ENCODE measurements at regions not wholly inside any gene's neighbourhood (a gene's known extent, or its start where the extent isn't known, plus 50 kb on each side); places are given as distances from the start of the nearest gene placed in this dataset.

DNA sequence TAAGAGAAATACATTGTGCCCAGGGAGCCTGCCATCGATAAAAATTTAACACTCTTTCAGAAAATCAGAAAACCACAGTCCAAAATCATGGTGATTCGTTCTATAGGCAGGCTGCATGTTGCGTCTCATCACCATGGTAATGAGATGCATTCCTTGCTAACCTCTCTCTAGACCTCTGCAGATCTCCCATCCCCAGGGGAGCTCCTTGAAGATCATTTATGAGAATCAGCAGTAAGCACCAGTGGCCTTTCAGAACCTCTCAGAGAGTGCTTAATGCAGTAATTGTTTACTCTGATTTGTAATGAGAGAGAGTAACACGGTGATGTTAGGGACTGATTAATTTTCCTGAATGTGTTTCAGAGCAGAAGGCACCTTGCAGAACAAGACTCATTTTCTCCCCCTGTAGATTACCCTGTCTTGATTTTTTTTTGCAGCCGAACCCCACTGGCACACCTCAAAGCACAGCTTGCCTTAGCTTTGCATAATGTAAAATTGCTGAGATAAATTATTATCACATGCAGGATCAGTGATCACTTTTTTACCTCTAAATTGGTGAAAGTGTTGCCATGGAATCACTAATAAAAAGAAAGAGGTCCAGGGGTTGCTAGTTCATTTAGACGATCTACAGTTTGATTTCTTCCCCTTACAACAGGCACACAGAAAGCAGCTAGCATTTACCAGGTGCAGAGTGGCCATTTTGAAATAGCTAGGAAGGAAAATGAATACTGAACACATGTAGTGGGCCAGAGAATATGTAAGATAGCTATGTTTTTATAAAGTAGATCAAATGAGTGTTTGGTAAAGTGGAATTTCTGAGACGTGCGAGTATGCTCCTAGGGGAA is 98.9 kb upstream of the CHL1 start:
- Mint-ChIP-seq H3K4me3 (no peak overlapping the region), H3K27ac (no peak overlapping the region), H3K4me1 (no peaks in the 10 kb centered on the region), H3K27me3 (no peaks in the 10 kb centered on the region), H3K9me3 (no peaks in the 10 kb centered on the region), H3K36me3 (no peaks in the 10 kb centered on the region)
- ATAC-seq (ENCODE audit: low read depth) (no peak), DNase-seq (no peak)
- POLR2A ChIA-PET: no interaction called here

DNA sequence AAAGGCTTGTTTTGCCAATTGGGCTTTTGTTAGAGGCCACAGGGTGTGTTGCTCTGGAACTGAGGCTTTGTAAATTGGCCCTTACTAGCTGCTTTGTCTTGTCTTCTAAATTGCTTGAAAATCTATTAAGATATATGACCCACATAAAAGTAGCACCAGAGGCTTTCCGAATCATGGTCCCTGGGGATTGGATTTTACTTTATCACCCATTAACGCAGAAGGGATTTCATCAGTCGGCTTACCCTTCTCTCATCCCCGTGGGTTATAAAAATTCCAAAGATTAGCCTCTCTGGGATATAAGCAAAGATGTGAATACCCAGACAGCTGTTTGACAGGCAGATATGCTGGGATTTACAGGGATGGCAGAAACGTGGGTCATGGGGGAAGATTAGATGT is 98.3 kb upstream of the CHL1 start:
- no peak for DNase-seq
- POLR2A ChIA-PET: no interaction called here
- no peaks in the 10 kb centered on the region for H3K4me1 Mint-ChIP-seq

GRCh38 chr3:99506-99905 is 97.1 kb upstream of the CHL1 start:
- Mint-ChIP-seq H3K27me3 (no peaks in the 10 kb centered on the region), H3K4me1 (no peaks in the 10 kb centered on the region), H3K36me3 (no peaks in the 10 kb centered on the region), H3K9me3 (no peaks in the 10 kb centered on the region), H3K4me3 (no peak overlapping the region), H3K27ac (no peak overlapping the region)
- DNase-seq (no peak), ATAC-seq (ENCODE audit: low read depth) (no peak)
- POLR2A ChIA-PET: no interaction called here

More for the DNA sequence above, 98.3 kb upstream of the CHL1 start:
- Mint-ChIP-seq H3K9me3 (no peaks in the 10 kb centered on the region), H3K36me3 (no peaks in the 10 kb centered on the region), H3K4me3 (no peak overlapping the region), H3K27ac (no peak overlapping the region), H3K27me3 (no peaks in the 10 kb centered on the region)
- ATAC-seq (ENCODE audit: low read depth): no peak

- Mint-ChIP-seq H3K27ac (no peak overlapping the region), H3K27me3 (no peaks in the 10 kb centered on the region), H3K9me3 (no peaks in the 10 kb centered on the region), H3K4me1 (no peaks in the 10 kb centered on the region), H3K4me3 (no peak overlapping the region), H3K36me3 (no peaks in the 10 kb centered on the region)
- POLR2A ChIA-PET: no interaction called here
- DNase-seq (no peak), ATAC-seq (ENCODE audit: low read depth) (no peak)
Observed at GRCh38 chr3:102484-102883, 94.1 kb upstream of the CHL1 start.

GRCh38 chr3:103991-104390 is 92.6 kb upstream of the CHL1 start:
- DNase-seq: no peak
- no peaks in the 10 kb centered on the region for H3K9me3 Mint-ChIP-seq
- no peaks in the 10 kb centered on the region for H3K36me3 Mint-ChIP-seq
- H3K4me3 Mint-ChIP-seq: no peak overlapping the region
- H3K27me3 Mint-ChIP-seq: no peaks in the 10 kb centered on the region
- no peak overlapping the region for H3K27ac Mint-ChIP-seq
- POLR2A ChIA-PET: no interaction called here
- no peaks in the 10 kb centered on the region for H3K4me1 Mint-ChIP-seq
- no peak for ATAC-seq (ENCODE audit: low read depth)

DNA sequence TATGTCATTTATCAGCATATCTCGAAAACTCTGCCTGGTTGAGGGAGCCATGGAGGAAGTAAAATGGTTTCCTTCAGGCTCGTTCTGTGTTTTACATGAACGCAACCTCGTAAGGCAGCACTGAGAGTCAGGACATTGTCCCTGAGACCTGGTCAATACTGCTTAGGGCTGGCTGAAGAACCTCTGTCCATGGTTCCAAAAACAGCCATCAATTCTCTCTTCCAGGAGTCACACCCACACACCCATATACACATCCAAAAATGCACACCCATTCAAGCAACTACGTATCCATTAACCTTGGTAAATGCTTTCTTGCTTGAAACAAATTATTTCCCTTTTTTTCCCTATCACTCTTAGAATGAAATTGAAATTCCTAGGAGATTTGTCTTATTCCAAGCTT is 91.0 kb upstream of the CHL1 start:
- H3K27me3 Mint-ChIP-seq: no peaks in the 10 kb centered on the region
- no peak for ATAC-seq (ENCODE audit: low read depth)
- POLR2A ChIA-PET: no interaction called here
- no peaks in the 10 kb centered on the region for H3K4me1 Mint-ChIP-seq
- no peaks in the 10 kb centered on the region for H3K9me3 Mint-ChIP-seq
- no peak overlapping the region for H3K27ac Mint-ChIP-seq
- no peak for DNase-seq
- H3K36me3 Mint-ChIP-seq: no peaks in the 10 kb centered on the region
- H3K4me3 Mint-ChIP-seq: no peak overlapping the region

DNA sequence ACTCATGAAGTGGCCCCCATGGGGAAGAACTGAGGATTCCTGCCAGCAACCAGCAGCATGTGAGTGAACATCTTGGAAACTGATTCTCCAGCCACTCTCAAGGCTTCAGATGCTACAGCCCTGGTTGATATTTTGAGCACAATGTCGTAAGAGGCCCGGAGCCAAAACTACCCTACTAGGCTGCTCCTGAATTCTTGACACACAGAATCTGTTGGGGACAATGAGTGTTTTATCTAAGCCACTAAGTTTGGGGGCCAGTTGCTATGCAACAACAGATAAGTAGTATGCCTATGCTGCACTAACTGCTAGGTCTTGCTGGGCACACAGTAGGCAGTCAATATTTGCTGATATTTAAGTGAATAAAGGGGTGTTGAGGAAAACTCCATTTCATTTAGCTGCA is 89.9 kb upstream of the CHL1 start:
- DNase-seq (no peak), ATAC-seq (ENCODE audit: low read depth) (no peak)
- H3K27ac Mint-ChIP-seq: no peak overlapping the region
- no peaks in the 10 kb centered on the region for H3K9me3 Mint-ChIP-seq
- H3K27me3 Mint-ChIP-seq: no peaks in the 10 kb centered on the region
- H3K4me3 Mint-ChIP-seq: no peak overlapping the region
- peaks cover 1% of the 10 kb centered on the region for H3K4me1 Mint-ChIP-seq
- H3K36me3 Mint-ChIP-seq: no peaks in the 10 kb centered on the region
- POLR2A ChIA-PET: no interaction called here

- ATAC-seq (ENCODE audit: low read depth): no peak
- H3K36me3 Mint-ChIP-seq: no peaks in the 10 kb centered on the region
- DNase-seq: no peak
- H3K27me3 Mint-ChIP-seq: no peaks in the 10 kb centered on the region
- POLR2A ChIA-PET: no interaction called here
- no peak overlapping the region for H3K4me3 Mint-ChIP-seq
- H3K9me3 Mint-ChIP-seq: no peaks in the 10 kb centered on the region
- peaks cover 1% of the 10 kb centered on the region for H3K4me1 Mint-ChIP-seq
- no peak overlapping the region for H3K27ac Mint-ChIP-seq
Observed at GRCh38 chr3:111143-112069, 85.2 kb upstream of the CHL1 start.

- no peaks in the 10 kb centered on the region for H3K27me3 Mint-ChIP-seq
- ATAC-seq (ENCODE audit: low read depth) (no peak), DNase-seq (no peak)
- H3K36me3 Mint-ChIP-seq: no peaks in the 10 kb centered on the region
- H3K4me3 Mint-ChIP-seq: no peak overlapping the region
- H3K4me1 Mint-ChIP-seq: peaks cover 1% of the 10 kb centered on the region
- no peaks in the 10 kb centered on the region for H3K9me3 Mint-ChIP-seq
- no peak overlapping the region for H3K27ac Mint-ChIP-seq
- POLR2A ChIA-PET: no interaction called here
Observed at GRCh38 chr3:112773-113172, 83.8 kb upstream of the CHL1 start.

- Mint-ChIP-seq H3K4me3 (no peak overlapping the region), H3K4me1 (no peaks in the 10 kb centered on the region), H3K36me3 (no peaks in the 10 kb centered on the region), H3K9me3 (no peaks in the 10 kb centered on the region), H3K27ac (no peak overlapping the region), H3K27me3 (no peaks in the 10 kb centered on the region)
- ATAC-seq (ENCODE audit: low read depth) (no peak), DNase-seq (no peak)
- POLR2A ChIA-PET: no interaction called here
Observed at GRCh38 chr3:118666-119065, 77.9 kb upstream of the CHL1 start.

- ATAC-seq (ENCODE audit: low read depth) (no peak), DNase-seq (no peak)
- Mint-ChIP-seq H3K27ac (no peak overlapping the region), H3K9me3 (no peaks in the 10 kb centered on the region), H3K4me1 (no peaks in the 10 kb centered on the region), H3K27me3 (no peaks in the 10 kb centered on the region), H3K36me3 (no peaks in the 10 kb centered on the region), H3K4me3 (no peak overlapping the region)
- POLR2A ChIA-PET: no interaction called here
Observed at GRCh38 chr3:123341-123740, 73.2 kb upstream of the CHL1 start.

DNA sequence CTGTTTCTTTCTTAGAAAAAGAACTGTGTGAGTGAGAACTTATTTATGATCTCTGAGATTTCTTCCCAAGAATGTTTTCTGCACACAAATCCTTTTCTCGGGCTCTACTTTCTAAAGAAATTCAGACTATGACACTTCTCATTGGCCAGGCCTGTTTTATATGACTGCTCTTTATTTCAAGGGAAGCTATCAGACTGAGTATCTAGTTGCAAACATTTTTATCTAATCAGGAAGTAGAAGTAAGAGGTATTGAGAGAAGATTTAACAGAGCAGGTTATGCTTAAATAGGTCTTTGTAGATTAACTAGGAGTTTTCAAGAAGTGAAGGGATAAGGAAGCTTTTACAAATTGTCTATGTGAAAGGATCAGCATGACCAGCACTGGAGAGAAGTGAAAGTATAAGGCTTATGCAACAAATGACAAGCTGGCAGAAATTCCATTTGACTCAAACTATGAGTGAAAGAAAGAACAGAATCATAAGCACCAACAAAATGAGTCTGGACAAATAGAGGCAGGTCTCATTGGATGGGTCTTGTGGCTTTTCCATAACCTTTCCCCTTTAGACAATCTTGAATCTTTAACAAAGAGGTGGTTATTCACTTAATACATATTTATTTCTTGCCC is 71.9 kb upstream of the CHL1 start:
- no peaks in the 10 kb centered on the region for H3K27me3 Mint-ChIP-seq
- ATAC-seq (ENCODE audit: low read depth) (no peak), DNase-seq (no peak)
- no peaks in the 10 kb centered on the region for H3K4me1 Mint-ChIP-seq
- no peaks in the 10 kb centered on the region for H3K36me3 Mint-ChIP-seq
- no peak overlapping the region for H3K4me3 Mint-ChIP-seq
- POLR2A ChIA-PET: no interaction called here
- no peaks in the 10 kb centered on the region for H3K9me3 Mint-ChIP-seq
- no peak overlapping the region for H3K27ac Mint-ChIP-seq

DNA sequence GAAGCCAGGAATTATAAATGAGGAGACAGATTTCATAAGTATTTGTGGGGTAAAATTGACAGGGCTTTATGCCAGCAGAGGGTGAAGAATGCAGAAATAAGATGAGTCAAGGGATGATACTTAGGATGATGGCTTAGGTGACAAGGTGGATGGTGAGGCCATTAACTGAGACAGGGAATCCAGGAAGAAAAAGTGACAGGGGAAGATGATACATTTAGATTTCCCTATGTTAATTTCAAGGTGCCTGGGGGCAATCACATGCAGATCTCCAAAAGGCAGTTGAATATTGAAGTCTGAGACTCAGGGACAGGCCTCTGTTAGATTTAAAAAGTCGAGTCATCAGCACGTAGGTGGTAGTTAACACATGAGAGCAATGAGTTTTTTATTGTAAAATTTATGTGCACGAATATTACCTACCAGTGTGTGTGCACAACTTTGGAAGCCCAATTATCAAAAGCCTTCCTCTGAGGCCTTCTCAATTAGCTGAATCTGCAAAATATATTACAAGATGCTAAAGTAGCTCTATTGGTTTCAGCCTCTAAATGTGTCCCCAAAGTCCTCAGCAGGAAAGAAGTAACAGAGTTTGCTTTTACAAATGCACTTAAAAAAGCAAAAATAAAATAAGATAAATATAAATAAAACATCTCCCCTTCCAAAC is 67.9 kb upstream of the CHL1 start:
- Mint-ChIP-seq H3K36me3 (no peaks in the 10 kb centered on the region), H3K27ac (no peak overlapping the region), H3K27me3 (no peaks in the 10 kb centered on the region), H3K4me3 (no peak overlapping the region), H3K9me3 (no peaks in the 10 kb centered on the region), H3K4me1 (no peaks in the 10 kb centered on the region)
- ATAC-seq (ENCODE audit: low read depth): no peak
- DNase-seq: no peak
- POLR2A ChIA-PET: no interaction called here

Data from activated naive CD8-positive, alpha-beta T cell treated with anti-CD3 and anti-CD28 coated beads, Interleukin-2, amount 10 ng/mL, durations not matched to agents 7 days and 5 days (primary cell).